K562 (cell line): ENCODE measurements at regions not wholly inside any gene's neighbourhood (a gene's known extent, or its start where the extent isn't known, plus 50 kb on each side); places are given as distances from the start of the nearest gene placed in this dataset.

Experiments used
- ATAC-seq: fragments of 200-7000 bp; cut with Tn5 transposase; 3 replicates; pipeline ENCODE4 v1.9.1; 2020; ENCODE audit warnings: moderate library complexity
- BruUV-seq: library from RNA; stranded (reverse); fragments of 400-500 nt; replicated peaks from 2 replicates; lab custom pipeline; 2021; lab: Mats Ljungman, UMichigan
- CTCF ChIA-PET: fragments of 300-600 bp; formaldehyde crosslinking; extraction: SDS; loops from one replicate; lab custom pipeline; 2021; ENCODE audit warnings: low intra/inter-chr PET ratio; lab: Yijun Ruan, JAX
- POLR2A ChIA-PET: fragments of 300-600, 350-650 bp; sonication (Branson Sonifier 250); formaldehyde crosslinking; extraction: SDS; loops from one replicate; lab custom pipeline; 2021; ENCODE audit warnings: antibody characterized with exemption, inconsistent platforms; lab: Yijun Ruan, JAX
- DNase-seq, 4 experiments: peaks; one replicate each; pipeline versions ENCODE4 v3.0.0 to v3.0.0-alpha.2; 2011 to 2018; ENCODE audit warnings: low spot score in 3 of 4, mixed read lengths in 3 of 4; ENCODE audit errors: extremely low read depth in 1 of 4
- FAIRE-seq: peaks from 2 replicates; lab custom pipeline; 2011; peaks lifted over from hg19 to GRCh38; lab: Jason Lieb, UNC
- H2AFZ ChIP-seq: 2 replicates; pipeline ENCODE4 v1.6.0; 2011; ENCODE audit warnings: low read depth, low read length, control low read depth, inconsistent platforms
- H3K27ac ChIP-seq: fragments of 200-600 bp; 3 replicates; pipeline ENCODE4 v1.8.0; 2011; ENCODE audit warnings: low read depth, mild to moderate bottlenecking, control low read depth, inconsistent platforms, low read length, moderate library complexity, mixed read lengths; ENCODE audit errors: extremely low read depth
- H3K27me3 ChIP-seq, 2 experiments: fragments of 300-600 bp in 1 of 2; 2 replicates in 1 of 2; 3 replicates in 1 of 2; pipeline versions ENCODE4 v1.6.0 to v1.8.0; 2011; ENCODE audit warnings: inconsistent platforms in 2 of 2, low read length in 2 of 2, mild to moderate bottlenecking in 1 of 2, mixed read lengths in 1 of 2, moderate library complexity in 1 of 2; ENCODE audit not compliant: control insufficient read depth in 2 of 2, insufficient read depth in 2 of 2
- H3K36me3 ChIP-seq: fragments of 300-600 bp; 3 replicates; pipeline ENCODE4 v1.8.0; 2011; ENCODE audit warnings: mild to moderate bottlenecking, low read length, inconsistent platforms; ENCODE audit not compliant: control insufficient read depth, insufficient read depth
- H3K4me1 ChIP-seq, 2 experiments: fragments of 200-600 bp in 1 of 2; replicated peaks in 1 of 2; 2 replicates in 1 of 2; 3 replicates in 1 of 2; pipeline versions ENCODE4 v1.5.1 to v1.8.0; 2011; ENCODE audit warnings: inconsistent platforms in 2 of 2, low read length in 2 of 2, mild to moderate bottlenecking in 1 of 2, mixed read lengths in 1 of 2, moderate library complexity in 1 of 2; ENCODE audit not compliant: control insufficient read depth in 2 of 2, insufficient read depth in 2 of 2
- H3K4me2 ChIP-seq: 2 replicates; pipeline ENCODE4 v1.6.1; 2011; ENCODE audit warnings: low read length, control low read depth, inconsistent platforms, mixed read lengths; ENCODE audit not compliant: insufficient read depth
- H3K4me3 ChIP-seq: fragments of 200-600 bp; sonication (generic), shearing (Covaris generic); 2 replicates; pipeline ENCODE4 v1.5.1; 2016; ENCODE audit warnings: control low read depth, inconsistent platforms
- H3K79me2 ChIP-seq: fragments of 200-600 bp; 3 replicates; pipeline ENCODE4 v1.8.0; 2011; ENCODE audit warnings: low read length, inconsistent platforms; ENCODE audit not compliant: control insufficient read depth, insufficient read depth
- H3K9ac ChIP-seq, 2 experiments: 2 replicates each; pipeline versions ENCODE4 v1.6.0 to v1.6.1; 2011; ENCODE audit warnings: low read depth in 2 of 2, low read length in 2 of 2, control low read depth in 1 of 2, inconsistent platforms in 1 of 2, mild to moderate bottlenecking in 1 of 2, mixed read lengths in 1 of 2; ENCODE audit not compliant: insufficient read depth in 1 of 2
- H3K9me1 ChIP-seq: one replicate; pipeline ENCODE4 v1.6.0; 2011; ENCODE audit warnings: inconsistent platforms, mild to moderate bottlenecking, low read length, moderate library complexity; ENCODE audit not compliant: control insufficient read depth, insufficient read depth
- H3K9me3 ChIP-seq: replicated peaks from 2 replicates; pipeline ENCODE4 v1.5.1; 2011; ENCODE audit warnings: low read depth, low read length, inconsistent platforms; ENCODE audit not compliant: control insufficient read depth, insufficient read depth
- H4K20me1 ChIP-seq: replicated peaks from 2 replicates; pipeline ENCODE4 v1.6.1; 2011; ENCODE audit warnings: low read length, inconsistent platforms, mixed read lengths; ENCODE audit not compliant: control insufficient read depth, insufficient read depth
- CXXC5 ChIP-seq: fragments of 250-450 bp; sonication (Bioruptor Pico); IDR thresholded peaks from 2 replicates; pipeline ENCODE4 v1.8.0; 2022; ENCODE audit warnings: inconsistent platforms, mild to moderate bottlenecking, moderate library complexity
- E2F8 ChIP-seq: fragments of 450-650 bp; IDR thresholded peaks from 2 replicates; pipeline ENCODE4 v1.7.1; 2018; ENCODE audit warnings: mild to moderate bottlenecking, low read depth; ENCODE audit not compliant: partially characterized antibody
- MNT ChIP-seq, 2 experiments: fragments of 450-650 bp; conservative IDR thresholded peaks; 2 replicates each; pipeline ENCODE4 v1.6.1; 2017; ENCODE audit warnings: mild to moderate bottlenecking in 2 of 2, moderate library complexity in 2 of 2
- SAFB2 ChIP-seq: fragments of 200-400 bp; formaldehyde crosslinking; IDR thresholded peaks from 2 replicates; pipeline ENCODE4 v1.6.1; 2018; ENCODE audit warnings: borderline replicate concordance, low read length, low read depth, moderate library complexity; ENCODE audit not compliant: severe bottlenecking
- whole genome bisulfite sequencing: fragments of 100-300 bp; shearing (Covaris generic); methylation state at CpG from one replicate; pipeline ENCODE4 v1.1.6; 2016; ENCODE audit warnings: low coverage, mixed read lengths; ENCODE audit not compliant: insufficient coverage; ENCODE audit errors: missing lambda C conversion rate; 5-methylcytosine and 5-hydroxymethylcytosine counted together
- in situ Hi-C: fragments of 300-500 bp; cut with MboI; formaldehyde crosslinking; loops from 4 replicates; pipeline ENCODE4 v1.15.0; 2018; ENCODE audit warnings: inconsistent platforms, mixed read lengths
- intact Hi-C: fragments of 100-400 bp; cut with micrococcal nuclease; formaldehyde crosslinking; loops from 2 replicates; pipeline ENCODE4 v1.14.2; 2022

- H3K27ac ChIP-seq, result no peak overlapping the region
- WGBS, result 0% methylated on average over 4 of the region's 4 CpGs
- intact Hi-C loops, result no loop called here
- H3K9ac ChIP-seq, result no peak overlapping the region
- no TSS peak for BruUV-seq
- no peak for FAIRE-seq
- ChIA-PET POLR2A (no interaction called here), CTCF (no interaction called here)
- H3K79me2 ChIP-seq, result no peaks in the 10 kb centered on the region
- no peaks in the 10 kb centered on the region for H3K9me1 ChIP-seq
- no peak overlapping the region for H2AFZ ChIP-seq
- H3K4me2 ChIP-seq, result no peak overlapping the region
- no peaks in the 10 kb centered on the region for H4K20me1 ChIP-seq
- H3K9me3 ChIP-seq, result no peaks in the 10 kb centered on the region
- H3K36me3 ChIP-seq, result no peaks in the 10 kb centered on the region
- no peak overlapping the region for H3K4me3 ChIP-seq
- TF ChIP-seq MNT (conservative IDR thresholded peaks at IDR 0.05), result no peak
- H3K27me3 ChIP-seq, result no peaks in the 10 kb centered on the region
- DNase-seq, result no peak
- no peaks in the 10 kb centered on the region for H3K4me1 ChIP-seq
- in situ Hi-C loops, result no loop called here
- ATAC-seq, result no peak
Measured at GRCh38 chrX:8345473-8345872, 119.2 kb upstream of the VCX3B start.

- BruUV-seq, result no TSS peak
- Histone ChIP-seq H3K79me2 (no peaks in the 10 kb centered on the region), H3K27me3 (no peaks in the 10 kb centered on the region), H3K4me3 (no peak overlapping the region), H3K4me1 (no peaks in the 10 kb centered on the region), H4K20me1 (no peaks in the 10 kb centered on the region), H3K9me3 (no peaks in the 10 kb centered on the region), H2AFZ (no peak overlapping the region), H3K36me3 (no peaks in the 10 kb centered on the region), H3K9ac (no peak overlapping the region), H3K4me2 (no peak overlapping the region), H3K9me1 (no peaks in the 10 kb centered on the region), H3K27ac (no peak overlapping the region)
- POLR2A ChIA-PET, result no interaction called here
- WGBS, result 0% methylated on average over 1 of the region's 1 CpG
- in situ Hi-C loops (no loop called here), intact Hi-C loops (no loop called here)
- FAIRE-seq (no peak), ATAC-seq (no peak), DNase-seq (no peak)
- CTCF ChIA-PET, result no interaction called here
- TF ChIP-seq E2F8 (no peak), CXXC5 (CRISPR knock-in tag) (no peak), SAFB2 (no peak)
Measured at GRCh38 chrX:8346060-8346459, 118.6 kb upstream of the VCX3B start.
